Inflammatory macrophage (primary cell): ENCODE measurements at regions not wholly inside any gene's neighbourhood (a gene's known extent, or its start where the extent isn't known, plus 50 kb on each side); places are given as distances from the start of the nearest gene placed in this dataset.
"Not testable (repeated sequence)": the region's sequence is repeated elsewhere in the genome, so short reads cannot be mapped to it uniquely, and the experiment has no call there.

ENCODE experiments used
- DNase-seq, 2 donors: peaks; one replicate each; pipeline ENCODE4 v3.0.0-alpha.2; 2020 to 2022

- DNase-seq = not testable (repeated sequence)
Measured at GRCh38 chr14:27833001-27833400, 933.6 kb upstream of the FOXG1 start.

DNA sequence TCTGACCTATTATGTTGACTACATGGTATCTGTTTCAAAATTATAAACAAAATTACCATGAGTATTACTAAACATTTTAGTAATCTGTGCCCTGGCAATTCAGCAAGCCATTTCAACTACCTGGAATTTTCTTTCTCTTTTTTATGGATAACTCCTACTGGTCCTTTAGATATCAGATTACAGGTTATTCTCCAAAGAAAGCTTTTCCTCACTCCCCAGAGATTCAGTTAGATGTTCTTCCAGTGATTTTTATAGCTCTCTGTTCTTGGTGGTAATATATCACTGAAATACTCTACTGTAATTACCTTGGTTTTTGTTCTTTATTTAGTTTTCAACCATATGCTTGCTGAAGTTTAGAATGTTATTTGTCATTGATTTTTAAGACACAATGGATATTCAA, 930.2 kb upstream of the FOXG1 start:
- no peak for DNase-seq

DNA sequence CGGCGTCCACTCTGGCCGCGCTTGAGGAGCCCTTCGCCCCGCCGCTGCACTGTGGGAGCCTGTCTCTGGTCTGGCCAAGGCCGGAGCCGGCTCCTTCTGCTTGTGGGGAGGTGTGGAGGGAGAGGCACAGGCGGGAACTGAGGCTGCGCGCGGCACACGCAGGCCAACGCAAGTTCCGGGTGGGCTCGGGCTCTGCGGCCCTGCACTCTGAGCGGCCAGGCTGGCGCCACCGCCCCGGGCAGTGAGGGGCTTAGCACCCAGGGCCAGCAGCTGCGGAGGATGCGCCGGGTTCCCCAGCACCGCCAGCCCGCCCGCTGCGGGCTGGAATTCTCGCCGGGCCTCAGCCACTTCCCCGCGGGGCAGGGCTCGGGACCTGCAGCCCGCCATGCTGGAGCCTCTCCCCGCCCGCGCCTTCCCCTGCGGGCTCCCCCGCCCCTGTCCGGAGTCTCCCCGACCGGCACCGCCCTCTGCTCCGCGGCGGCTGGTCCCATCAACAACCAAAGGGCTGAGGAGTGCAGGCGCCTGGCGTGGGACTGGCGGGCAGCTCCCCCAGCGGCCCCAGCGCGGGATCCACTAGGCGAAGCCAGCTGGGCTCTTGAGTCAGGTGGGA, 921.2 kb upstream of the FOXG1 start:
- no peak for DNase-seq

- DNase-seq = no peak
Measured at GRCh38 chr14:27845902-27846301, 920.7 kb upstream of the FOXG1 start.

DNA sequence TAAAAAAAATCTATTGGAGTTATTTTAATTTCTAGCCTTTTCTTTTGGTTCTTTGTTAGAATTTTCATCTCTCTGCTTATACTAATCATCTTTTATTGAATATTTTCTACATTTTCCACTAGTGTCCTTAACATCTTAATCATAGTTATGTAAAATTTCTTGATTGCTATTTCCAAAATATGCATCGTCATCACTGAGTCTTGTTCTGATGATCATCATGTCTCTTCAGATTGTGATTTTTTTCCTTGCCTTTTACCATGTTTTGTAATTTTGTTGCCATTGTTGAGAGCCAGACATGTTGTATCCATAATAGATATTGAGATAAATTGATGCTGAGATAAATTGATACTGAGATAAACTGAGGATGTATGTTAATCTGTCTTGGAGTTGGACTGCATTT, 919.1 kb upstream of the FOXG1 start:
- DNase-seq = not testable (repeated sequence)

DNA sequence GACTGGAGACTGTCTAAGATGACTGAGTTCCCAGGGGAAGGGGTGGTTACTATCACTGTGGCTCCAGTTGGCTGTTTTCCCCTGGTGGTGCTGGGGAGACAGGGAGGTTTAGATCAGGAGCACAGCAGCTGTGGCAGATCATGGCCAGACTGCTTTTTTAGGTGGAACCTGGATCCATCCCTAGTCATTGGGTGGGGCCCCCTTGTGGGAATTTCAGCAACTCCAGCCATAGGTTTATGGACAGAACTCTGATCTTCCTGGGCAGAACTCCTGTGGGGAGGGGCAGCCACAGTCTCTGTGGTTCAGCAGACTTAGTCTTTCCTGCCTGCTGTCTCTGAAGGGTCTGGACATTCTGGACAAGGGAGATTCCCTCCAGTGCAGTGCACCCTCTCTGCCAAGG, 917.4 kb upstream of the FOXG1 start:
- DNase-seq = not testable (repeated sequence)

DNA sequence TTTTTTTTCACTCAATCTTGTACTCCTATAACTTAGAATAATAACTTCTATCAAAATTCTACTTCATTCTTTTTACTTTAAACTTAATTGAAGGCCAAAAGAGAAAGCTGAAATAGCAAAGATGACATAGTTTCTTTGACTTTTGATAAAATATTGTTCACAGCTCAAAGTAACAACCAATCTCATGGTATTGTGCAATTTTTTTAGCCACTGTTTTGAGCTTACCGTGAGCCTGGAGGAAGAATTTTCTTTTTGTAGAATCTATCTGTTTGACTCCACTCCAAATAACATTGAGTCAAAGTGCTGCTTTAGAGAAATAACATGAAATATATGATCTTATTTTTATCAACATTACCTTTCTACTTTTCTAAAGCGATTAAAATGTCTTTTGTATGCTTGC, 903.9 kb upstream of the FOXG1 start:
- DNase-seq = no peak

- no peak for DNase-seq
Measured at GRCh38 chr14:27863166-27863565, 903.4 kb upstream of the FOXG1 start.

DNA sequence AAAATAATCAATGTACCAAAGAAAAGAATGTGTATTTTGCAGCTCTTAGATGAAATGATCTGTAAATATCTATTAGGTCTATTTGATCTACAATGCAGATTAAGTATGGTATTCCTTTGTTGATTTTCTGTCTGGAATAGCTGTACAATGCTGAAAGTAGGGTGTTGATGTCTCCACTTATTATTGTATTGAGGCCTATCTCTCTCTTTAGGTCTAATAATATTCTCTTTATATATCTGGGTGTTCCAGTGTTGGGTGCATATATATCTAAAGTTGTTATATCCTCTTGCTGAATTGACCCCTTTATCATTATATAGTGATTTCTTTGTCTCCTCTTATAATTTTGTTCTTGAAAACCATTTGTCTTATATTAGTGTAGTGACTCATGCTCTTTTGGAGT, 885.5 kb upstream of the FOXG1 start:
- DNase-seq = no peak

GRCh38 chr14:27881646-27882045, 884.9 kb upstream of the FOXG1 start:
- DNase-seq = no peak

- no peak for DNase-seq
Measured at GRCh38 chr14:27886256-27886655, 880.3 kb upstream of the FOXG1 start.

GRCh38 chr14:27890259-27890658, 876.3 kb upstream of the FOXG1 start:
- no peak for DNase-seq

GRCh38 chr14:27908484-27908883, 858.1 kb upstream of the FOXG1 start:
- DNase-seq = not testable (repeated sequence)

DNA sequence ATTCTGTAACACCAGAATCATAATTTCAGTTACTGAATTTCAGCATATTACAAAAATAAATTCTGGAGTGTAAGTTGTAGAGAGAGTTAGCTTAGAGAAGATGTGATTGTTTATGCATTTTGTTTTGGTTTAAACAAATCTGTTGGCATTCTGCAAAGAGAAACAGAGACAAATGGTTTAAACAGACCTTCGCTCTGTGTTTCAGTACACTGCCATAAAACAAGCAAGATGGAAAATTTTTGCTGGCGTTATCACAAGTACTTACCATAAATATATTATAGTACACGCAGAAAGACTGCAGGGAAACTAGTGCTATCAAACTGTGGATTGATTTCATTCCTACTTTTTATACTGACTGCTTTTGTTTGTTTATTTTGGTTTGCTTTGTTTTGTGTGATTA, 850.3 kb upstream of the FOXG1 start:
- no peak for DNase-seq

- DNase-seq = no peak
Measured at GRCh38 chr14:27917896-27918295, 848.7 kb upstream of the FOXG1 start.

DNA sequence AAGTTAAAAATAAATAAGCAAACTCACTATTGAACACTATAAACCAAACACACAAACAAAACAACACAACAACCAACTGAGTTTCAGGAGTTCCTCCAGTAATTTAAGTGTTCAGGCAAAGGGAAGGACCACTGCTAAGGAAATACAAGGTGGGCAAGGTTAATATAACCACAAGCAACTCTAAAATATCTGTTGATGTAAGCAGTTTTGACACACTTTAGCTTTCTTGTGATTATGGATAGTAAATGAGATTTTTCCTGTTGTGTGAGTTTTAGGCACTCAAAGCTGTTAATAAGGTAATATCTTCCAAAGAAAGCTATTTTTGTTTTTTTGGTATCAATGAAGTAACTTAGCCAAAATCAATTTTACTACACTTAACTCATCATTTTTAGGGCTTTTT, 839.1 kb upstream of the FOXG1 start:
- no peak for DNase-seq

DNA sequence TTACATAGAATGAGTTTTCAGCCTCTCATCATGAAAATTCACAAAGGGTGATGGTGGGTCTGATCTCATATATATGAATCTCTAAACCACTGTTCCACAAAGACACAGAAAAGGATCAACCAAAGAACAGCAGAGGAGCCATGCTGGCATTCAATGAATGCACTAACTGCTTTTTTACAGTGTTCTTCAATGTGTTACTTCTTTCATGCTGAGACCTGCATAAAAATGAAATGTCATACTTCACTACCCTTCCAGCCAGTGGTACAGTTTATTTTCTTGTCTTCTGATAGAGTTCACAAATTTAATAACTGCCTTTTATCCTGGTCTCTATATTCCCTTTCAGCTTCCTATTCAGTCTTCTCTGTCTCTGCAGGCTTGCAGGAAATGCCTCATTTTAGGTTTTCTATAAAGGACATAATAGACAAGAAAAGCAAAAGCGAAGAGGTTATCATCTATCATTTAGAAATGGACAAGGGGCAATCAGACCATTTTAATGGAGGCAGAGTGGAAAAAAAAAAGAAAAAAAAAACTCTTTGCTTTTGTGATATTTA, 836.7 kb upstream of the FOXG1 start:
- no peak for DNase-seq

- DNase-seq = no peak
Measured at GRCh38 chr14:27938392-27938791, 828.2 kb upstream of the FOXG1 start.

GRCh38 chr14:27945512-27945911, 821.1 kb upstream of the FOXG1 start:
- DNase-seq = no peak

GRCh38 chr14:27958757-27959156, 807.8 kb upstream of the FOXG1 start:
- DNase-seq = no peak

- DNase-seq = no peak
Measured at GRCh38 chr14:27995691-27996090, 770.9 kb upstream of the FOXG1 start.

DNA sequence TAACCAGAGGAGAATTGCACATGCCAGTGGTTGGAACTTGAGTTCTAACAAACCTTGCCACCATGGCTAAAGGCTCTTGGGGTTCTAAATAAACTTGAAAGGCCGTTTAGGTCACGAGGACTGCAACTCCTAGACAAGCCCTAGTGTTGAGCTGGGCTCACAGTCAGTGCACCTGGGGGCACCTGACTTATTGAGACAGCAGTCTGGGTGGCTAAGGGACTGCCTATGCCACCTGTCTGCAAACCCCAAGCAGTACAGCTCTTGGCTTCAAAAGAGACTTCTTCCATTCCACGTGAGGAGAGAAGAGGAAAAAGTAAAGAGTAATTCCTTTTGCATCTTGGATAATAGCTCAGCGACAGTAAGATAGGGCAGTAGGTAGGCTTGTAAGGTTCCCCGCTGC, 765.6 kb upstream of the FOXG1 start:
- DNase-seq = no peak

DNA sequence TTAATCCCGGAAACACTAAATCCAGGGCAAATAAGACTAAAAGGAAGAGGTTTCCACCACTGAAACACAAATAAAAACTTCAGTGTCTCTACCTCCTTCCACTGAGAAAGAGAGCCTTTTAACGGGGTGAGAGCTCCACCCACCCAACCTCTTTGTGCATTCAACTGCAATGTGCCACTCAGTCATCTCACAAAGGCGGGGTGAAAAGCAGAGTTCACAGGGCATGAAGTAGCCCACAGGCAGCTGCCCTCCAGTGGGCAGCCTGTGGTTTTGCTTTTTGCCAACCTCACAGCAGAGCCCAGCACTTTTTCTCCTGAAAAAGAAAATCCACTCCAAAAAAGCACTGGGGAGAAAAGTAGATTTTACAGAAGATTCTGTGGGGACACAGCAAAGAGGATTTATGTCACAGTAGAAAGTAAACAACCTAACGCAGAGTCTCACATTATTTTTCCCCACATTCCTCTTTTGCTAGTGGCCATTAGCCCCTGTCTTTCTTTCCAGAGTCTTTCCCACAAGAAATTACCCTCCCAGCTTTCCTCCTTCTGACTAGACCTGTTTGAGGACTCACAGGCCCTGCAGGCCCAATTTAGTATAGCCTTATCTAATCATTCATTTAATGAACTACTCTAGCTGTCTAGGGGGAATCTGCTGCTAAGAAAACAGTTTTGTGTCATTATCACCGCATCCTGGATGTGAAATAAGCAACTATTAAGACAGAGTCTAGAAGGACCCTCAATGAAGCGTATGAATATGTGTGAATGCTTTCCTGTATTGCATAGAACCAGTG, 753.8 kb upstream of the FOXG1 start:
- DNase-seq = no peak

GRCh38 chr14:28020112-28020511, 746.5 kb upstream of the FOXG1 start:
- no peak for DNase-seq
